Psoas muscle (tissue), 7 donors: ENCODE measurements at regions not wholly inside any gene's neighbourhood (a gene's known extent, or its start where the extent isn't known, plus 50 kb on each side); places are given as distances from the start of the nearest gene placed in this dataset.

Experiments used
- ATAC-seq, 4 donors: fragments of 200-7000 bp; cut with Tn5 transposase; one replicate each; pipeline ENCODE4 v1.9.1; 2020; ENCODE audit warnings: moderate library complexity in 3 of 4, mild to moderate bottlenecking in 2 of 4
- DNase-seq, 2 donors: peaks; one replicate each; pipeline ENCODE4 v3.0.0-alpha.2; 2020
- H3K27ac ChIP-seq: fragments of 200-600 bp; one replicate; pipeline ENCODE4 v1.8.0; 2022
- H3K27me3 ChIP-seq, 3 donors: fragments of 200-600 bp in 1 of 3; one replicate each; pipeline versions ENCODE4 v1.6.1 to v1.8.0; 2013 to 2022; ENCODE audit warnings: low read length in 2 of 3, mild to moderate bottlenecking in 2 of 3, moderate library complexity in 1 of 3; ENCODE audit not compliant: insufficient read depth in 3 of 3
- H3K36me3 ChIP-seq, 2 donors: fragments of 200-600 bp in 1 of 2; one replicate each; pipeline versions ENCODE4 v1.6.1 to v1.8.0; 2013 to 2022; ENCODE audit warnings: low read depth in 1 of 2, mild to moderate bottlenecking in 1 of 2, moderate library complexity in 1 of 2; ENCODE audit not compliant: insufficient read depth in 1 of 2
- H3K4me1 ChIP-seq: fragments of 200-600 bp; one replicate; pipeline ENCODE4 v1.8.0; 2022
- H3K4me3 ChIP-seq: fragments of 200-600 bp; one replicate; pipeline ENCODE4 v1.8.0; 2022; ENCODE audit warnings: mild to moderate bottlenecking
- H3K9me3 ChIP-seq: fragments of 200-600 bp; one replicate; pipeline ENCODE4 v1.8.0; 2022
- CTCF ChIP-seq: fragments of 200-600 bp; IDR thresholded peaks from one replicate; pipeline ENCODE4 v1.8.0; 2022; ENCODE audit warnings: antibody characterized with exemption
- WGBS, 3 donors: extraction: QIAGEN DNeasy Blood & Tissue Kit; methylation state at CpG; one replicate each; pipeline versions ENCODE4 v1.1.6 to v1.1.7; 2013; 5-methylcytosine and 5-hydroxymethylcytosine counted together
- intact Hi-C, 2 donors: fragments of 100-400 bp; cut with DNase I; formaldehyde crosslinking; loops; one replicate each; pipeline versions ENCODE4 v1.11.0 to v1.14.2; 2022
- donor health status: healthy with polysubstance abuse.
- donor health status: DM: no; HTN: no; CAD: no; lungs with moderate emphysema.
- donor health status: Bipolar disorder and iron deficiency.
- donor health status: healthy.
- donor health status: DM: yes; HTN: yes; CAD: no.
- donor health status: DM: no; HTN: no; CAD: no.
- donor health status: DM: yes; HTN: yes; CAD: no.

- H3K27me3 ChIP-seq = peaks cover 0 to 2% (median 0%) of the 10 kb centered on the region in 3 donors
Observed at GRCh38 chr7:67983486-67983885, 986.9 kb downstream of the TYW1 start.

GRCh38 chr7:67984326-67984725 lies 987.7 kb downstream of the TYW1 start:
- no peak for TF ChIP-seq CTCF
- intact Hi-C loops = no loop called here
- peaks cover 0 to 2% (median 0%) of the 10 kb centered on the region in 3 donors for H3K27me3 ChIP-seq
- H3K36me3 ChIP-seq = no peaks in the 10 kb centered on the region
- no peak for ATAC-seq
- 60 to 64% (median 63%) methylated on average over 4 of the region's 4 CpGs for WGBS, 3 donors
- H3K4me1 ChIP-seq = no peaks in the 10 kb centered on the region
- DNase-seq = no peak
- H3K27ac ChIP-seq = no peak overlapping the region
- no peaks in the 10 kb centered on the region for H3K9me3 ChIP-seq
- no peak overlapping the region for H3K4me3 ChIP-seq

More at GRCh38 chr7:67983486-67983885, 986.9 kb downstream of the TYW1 start:
- ATAC-seq (no peak), DNase-seq (no peak)
- TF ChIP-seq CTCF = no peak
- H3K9me3 ChIP-seq = no peaks in the 10 kb centered on the region
- H3K27ac ChIP-seq = no peak overlapping the region
- intact Hi-C loops = no loop called here
- H3K4me3 ChIP-seq = no peak overlapping the region
- 27 to 40% (median 32%) methylated on average over 1 of the region's 1 CpG for WGBS, 3 donors
- no peaks in the 10 kb centered on the region for H3K36me3 ChIP-seq
- no peaks in the 10 kb centered on the region for H3K4me1 ChIP-seq

GRCh38 chr7:67989142-67989541 lies 992.5 kb downstream of the TYW1 start:
- Histone ChIP-seq H3K4me1 (no peaks in the 10 kb centered on the region), H3K4me3 (no peak overlapping the region), H3K27me3 (peaks cover 0 to 2% (median 0%) of the 10 kb centered on the region in 3 donors), H3K27ac (no peak overlapping the region), H3K9me3 (no peaks in the 10 kb centered on the region), H3K36me3 (no peaks in the 10 kb centered on the region)
- no peak for DNase-seq
- 58 to 76% (median 73%) methylated on average over 4 of the region's 4 CpGs for WGBS, 3 donors
- no peak for ATAC-seq
- intact Hi-C loops = no loop called here
- no peak for TF ChIP-seq CTCF

GRCh38 chr7:67990003-67990402 lies 993.4 kb downstream of the TYW1 start:
- intact Hi-C loops = no loop called here

More at GRCh38 chr7:67990003-67990402, 993.4 kb downstream of the TYW1 start:
- ATAC-seq = no peak
- Histone ChIP-seq H3K4me3 (no peak overlapping the region), H3K36me3 (no peaks in the 10 kb centered on the region), H3K27me3 (peaks cover 0 to 2% (median 0%) of the 10 kb centered on the region in 3 donors), H3K27ac (no peak overlapping the region), H3K9me3 (no peaks in the 10 kb centered on the region), H3K4me1 (no peaks in the 10 kb centered on the region)
- no peak for TF ChIP-seq CTCF
- DNase-seq = no peak
- 27 to 36% (median 33%) methylated on average over 4 of the region's 4 CpGs for WGBS, 3 donors
